ENCODE measurements at regions not wholly inside any gene's neighbourhood (a gene's known extent, or its start where the extent isn't known, plus 50 kb on each side); places are given as distances from the start of the nearest gene placed in this dataset.

DNA sequence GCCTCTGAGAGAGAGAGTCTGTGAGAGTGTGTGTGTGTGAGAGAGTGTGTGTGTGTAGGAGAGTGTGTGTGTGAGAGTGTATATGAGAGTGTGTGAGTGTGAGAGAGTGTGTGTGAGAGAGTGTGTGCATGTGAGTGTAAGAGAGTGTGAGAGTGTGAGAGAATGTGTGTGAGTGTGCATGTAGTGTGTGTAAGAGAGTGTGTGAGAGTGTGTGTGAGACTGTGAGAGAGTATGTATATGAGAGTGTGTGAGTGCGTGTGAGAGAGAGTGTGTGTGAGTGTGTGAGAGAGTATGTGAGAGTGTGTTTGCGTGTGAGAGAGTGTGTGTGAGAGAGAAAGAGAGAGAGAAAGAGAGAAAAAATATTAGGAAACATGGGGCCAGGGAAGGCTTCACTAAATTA is 588.3 kb upstream of the SGCD start:
- ATAC-seq (no peak), DNase-seq (ENCODE audit: low read depth, low spot score) (no peak)
- intact Hi-C loops (cut with micrococcal nuclease) = no loop called here
- POLR2A ChIA-PET = no interaction called here
- Histone ChIP-seq H3K27ac (ENCODE audit: low read depth, low read length) (no peak overlapping the region), H3K9ac (ENCODE audit: low read length) (no peak overlapping the region), H3K79me2 (ENCODE audit: insufficient read depth, low read length) (no peaks in the 10 kb centered on the region), H3K4me3 (replicated peaks in 1 of 2; ENCODE audit: low read depth in 1 of 2, low read length in 2 of 2) (no peak overlapping the region), H3K4me1 (ENCODE audit: control insufficient read depth in 1 of 2, insufficient read depth in 2 of 2, low read length in 2 of 2) (no peaks in the 10 kb centered on the region), H3K4me2 (ENCODE audit: low read length) (no peak overlapping the region), H3K9me3 (ENCODE audit: control insufficient read depth in 1 of 2, insufficient read depth in 1 of 2, low read depth in 1 of 2, low read length in 2 of 2) (peaks cover 3 to 5% of the 10 kb centered on the region in 2 experiments; a peak in 2 of 4 replicates), H4K20me1 (ENCODE audit: insufficient read depth) (no peaks in the 10 kb centered on the region), H3K27me3 (ENCODE audit: insufficient read depth, low read length) (no peaks in the 10 kb centered on the region), H3K36me3 (ENCODE audit: control insufficient read depth in 1 of 2, insufficient read depth in 2 of 2, low read length in 2 of 2) (no peaks in the 10 kb centered on the region), H3K9me2 (ENCODE audit: insufficient read depth) (no peaks in the 10 kb centered on the region), H2AFZ (ENCODE audit: low read depth, low read length, poor library complexity, severe bottlenecking) (no peak overlapping the region)
- TF ChIP-seq JUND (IDR thresholded peaks at IDR 0.05) = no peak
- no peak for TF ChIP-seq SIN3A (IDR thresholded peaks at IDR 0.05; ENCODE audit: low read depth)
- no peak for TF ChIP-seq SP1 (IDR thresholded peaks at IDR 0.05; ENCODE audit: low read depth)
- no peak for TF ChIP-seq ZBTB33 (IDR thresholded peaks at IDR 0.05; ENCODE audit: extremely low read depth, insufficient replicate concordance, low read length)
- TF ChIP-seq EGR1 (IDR thresholded peaks at IDR 0.05; ENCODE audit: low read depth) = no peak
- no peak for TF ChIP-seq SRF (IDR thresholded peaks at IDR 0.05; ENCODE audit: low read depth)
- no peak for TF ChIP-seq EZH2phosphoT487 (IDR thresholded peaks at IDR 0.05; ENCODE audit: borderline replicate concordance)
- TF ChIP-seq, protein P1, sequence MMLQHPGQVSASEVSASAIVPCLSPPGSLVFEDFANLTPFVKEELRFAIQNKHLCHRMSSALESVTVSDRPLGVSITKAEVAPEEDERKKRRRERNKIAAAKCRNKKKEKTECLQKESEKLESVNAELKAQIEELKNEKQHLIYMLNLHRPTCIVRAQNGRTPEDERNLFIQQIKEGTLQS (IDR thresholded peaks at IDR 0.05) = no peak
- no peak for TF ChIP-seq CEBPB (IDR thresholded peaks at IDR 0.05; ENCODE audit: low read depth)
- no peak for TF ChIP-seq ZFX (IDR thresholded peaks at IDR 0.05)
- TF ChIP-seq POLR2A (IDR thresholded peaks at IDR 0.05; ENCODE audit: borderline replicate concordance, extremely low read depth, insufficient read depth, insufficient read length) = no peak
- TF ChIP-seq RAD21 (IDR thresholded peaks at IDR 0.05; ENCODE audit: low read depth) = no peak
- TF ChIP-seq YY1 (IDR thresholded peaks at IDR 0.05; ENCODE audit: extremely low read depth, insufficient replicate concordance, low read depth, low read length) = no peak
- TF ChIP-seq FOSL1 (IDR thresholded peaks at IDR 0.05; ENCODE audit: low read depth) = no peak
- no peak for TF ChIP-seq POLR2AphosphoS5 (IDR thresholded peaks at IDR 0.05; ENCODE audit: low read depth, low read length)
- TF ChIP-seq, protein P2, sequence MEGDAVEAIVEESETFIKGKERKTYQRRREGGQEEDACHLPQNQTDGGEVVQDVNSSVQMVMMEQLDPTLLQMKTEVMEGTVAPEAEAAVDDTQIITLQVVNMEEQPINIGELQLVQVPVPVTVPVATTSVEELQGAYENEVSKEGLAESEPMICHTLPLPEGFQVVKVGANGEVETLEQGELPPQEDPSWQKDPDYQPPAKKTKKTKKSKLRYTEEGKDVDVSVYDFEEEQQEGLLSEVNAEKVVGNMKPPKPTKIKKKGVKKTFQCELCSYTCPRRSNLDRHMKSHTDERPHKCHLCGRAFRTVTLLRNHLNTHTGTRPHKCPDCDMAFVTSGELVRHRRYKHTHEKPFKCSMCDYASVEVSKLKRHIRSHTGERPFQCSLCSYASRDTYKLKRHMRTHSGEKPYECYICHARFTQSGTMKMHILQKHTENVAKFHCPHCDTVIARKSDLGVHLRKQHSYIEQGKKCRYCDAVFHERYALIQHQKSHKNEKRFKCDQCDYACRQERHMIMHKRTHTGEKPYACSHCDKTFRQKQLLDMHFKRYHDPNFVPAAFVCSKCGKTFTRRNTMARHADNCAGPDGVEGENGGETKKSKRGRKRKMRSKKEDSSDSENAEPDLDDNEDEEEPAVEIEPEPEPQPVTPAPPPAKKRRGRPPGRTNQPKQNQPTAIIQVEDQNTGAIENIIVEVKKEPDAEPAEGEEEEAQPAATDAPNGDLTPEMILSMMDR (IDR thresholded peaks at IDR 0.05 in 2 of 3, conservative IDR thresholded peaks at IDR 0.05 in 1 of 3; ENCODE audit: borderline replicate concordance in 1 of 3, insufficient read depth in 1 of 3, low read depth in 2 of 3, low read length in 2 of 3) = no peak
- TF ChIP-seq CBX3 (IDR thresholded peaks at IDR 0.05; ENCODE audit: low read depth) = no peak
- TF ChIP-seq ELF1 (IDR thresholded peaks at IDR 0.05; ENCODE audit: borderline replicate concordance, low read depth) = no peak
- no peak for TF ChIP-seq MAX (IDR thresholded peaks at IDR 0.05)
- RAD21 ChIA-PET (ENCODE audit: low non-redundant PET in 1 of 2, low total read pairs in 2 of 2, uncharacterized antibody in 2 of 2, unreplicated experiment in 2 of 2) = no interaction called here
- CTCF ChIA-PET = no interaction called here
- BruUV-seq (replicated peaks) = no TSS peak
